GM19043 (cell line): ENCODE measurements at regions not wholly inside any gene's neighbourhood (a gene's known extent, or its start where the extent isn't known, plus 50 kb on each side); places are given as distances from the start of the nearest gene placed in this dataset.

ENCODE experiments used
- ATAC-seq: cut with Tn5 transposase; IDR thresholded peaks from one replicate; pipeline ENCODE4 v1.9.1; 2021; ENCODE audit warnings: low read depth; ENCODE audit not compliant: unreplicated experiment

DNA sequence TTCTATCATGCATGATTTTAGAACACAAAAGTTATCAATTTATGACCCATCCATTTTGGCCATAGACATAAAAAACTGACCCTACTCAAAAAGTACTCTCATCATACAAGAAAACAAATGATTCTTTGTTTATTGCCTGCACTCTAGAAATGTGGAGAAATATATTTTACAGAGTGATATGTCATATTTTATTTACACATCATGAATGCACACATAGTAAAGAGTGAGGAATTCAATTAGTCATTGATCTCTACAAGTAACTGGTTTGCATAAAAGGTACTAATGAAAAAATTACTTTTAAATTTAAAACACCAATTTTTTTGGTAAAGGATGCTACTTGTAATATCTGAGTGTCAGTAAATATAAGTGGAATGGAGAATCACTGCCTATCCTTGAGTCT lies 242.5 kb upstream of the FAT4 start:
- no peak for ATAC-seq

DNA sequence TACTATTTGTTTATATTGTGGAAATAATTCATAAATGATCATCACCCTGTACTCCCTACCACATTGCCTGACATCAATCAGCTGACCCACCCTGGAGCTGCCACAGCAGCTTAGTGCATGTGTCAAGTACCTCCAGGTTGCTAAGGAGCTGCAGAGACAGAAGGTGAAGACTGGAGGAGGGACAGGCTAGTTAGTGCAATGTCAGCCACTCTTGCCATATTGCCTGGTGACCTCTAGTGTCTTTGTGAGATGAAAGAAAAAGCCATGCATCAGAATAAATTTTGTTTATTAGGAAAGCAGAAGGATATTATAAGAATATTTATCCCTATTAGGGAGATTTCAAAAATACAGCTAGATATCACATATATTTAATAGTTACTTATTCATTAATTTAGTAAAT lies 243.9 kb upstream of the FAT4 start:
- ATAC-seq, result no peak

DNA sequence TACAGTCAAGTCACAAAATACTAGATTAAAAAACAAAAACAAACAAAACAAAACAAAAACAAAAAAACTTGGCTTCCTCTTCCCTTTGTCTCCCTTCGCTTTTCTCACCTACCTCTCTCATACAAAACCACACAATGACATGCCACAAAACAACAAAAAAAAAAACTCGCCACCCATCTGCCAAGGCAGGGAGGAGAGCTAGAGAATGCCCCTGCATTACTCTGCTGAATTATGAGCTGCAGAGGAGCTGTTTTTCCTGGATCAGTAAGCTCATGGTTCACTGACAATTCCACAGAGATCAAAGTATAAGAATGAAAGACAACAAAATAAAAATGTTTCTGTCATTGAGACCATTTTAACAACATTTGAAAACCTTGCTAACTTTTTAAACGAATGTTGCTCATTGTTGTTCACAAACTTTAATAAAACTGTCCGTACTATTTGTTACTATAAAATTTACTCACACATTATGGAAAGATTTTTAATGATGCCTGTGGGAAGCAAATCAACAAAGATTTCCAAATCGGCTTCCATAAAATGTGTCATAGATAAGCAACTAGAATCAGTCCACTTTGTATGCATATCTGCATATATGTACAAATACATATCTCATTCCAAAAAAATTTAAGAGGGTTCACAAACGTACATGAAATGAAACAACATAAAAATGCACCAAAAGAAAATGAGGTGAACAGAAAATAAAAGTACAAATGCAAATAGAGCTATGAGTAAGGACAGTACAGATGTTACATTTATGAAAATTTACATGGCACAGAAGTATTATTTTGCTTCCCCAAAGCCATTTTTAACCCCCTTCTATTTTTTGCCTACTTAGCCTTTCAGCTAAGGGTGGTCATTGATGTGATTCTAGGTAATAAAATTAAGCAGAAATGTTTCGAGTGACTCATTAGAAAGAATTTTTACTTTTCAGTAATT lies 252.4 kb upstream of the FAT4 start:
- ATAC-seq, result no peak

DNA sequence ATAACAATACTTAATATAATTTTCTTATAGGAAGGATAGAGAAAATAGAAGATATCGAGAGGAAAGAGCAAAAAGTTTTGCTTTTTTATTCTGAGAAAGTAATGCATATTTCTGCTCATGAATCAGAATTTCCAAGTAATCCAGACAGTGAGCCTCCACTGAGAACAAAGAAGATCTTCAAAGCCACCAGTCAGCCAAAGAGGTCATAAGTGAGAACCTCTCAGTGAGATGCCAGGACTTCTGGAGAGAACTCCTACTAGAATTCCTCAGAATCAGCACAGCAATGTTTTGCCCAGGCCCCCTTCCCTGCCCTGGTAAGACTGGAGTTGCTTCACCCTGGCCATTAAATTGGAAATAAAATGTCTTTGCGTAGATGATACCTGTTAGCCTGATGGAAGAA lies 254.4 kb upstream of the FAT4 start:
- no peak for ATAC-seq

DNA sequence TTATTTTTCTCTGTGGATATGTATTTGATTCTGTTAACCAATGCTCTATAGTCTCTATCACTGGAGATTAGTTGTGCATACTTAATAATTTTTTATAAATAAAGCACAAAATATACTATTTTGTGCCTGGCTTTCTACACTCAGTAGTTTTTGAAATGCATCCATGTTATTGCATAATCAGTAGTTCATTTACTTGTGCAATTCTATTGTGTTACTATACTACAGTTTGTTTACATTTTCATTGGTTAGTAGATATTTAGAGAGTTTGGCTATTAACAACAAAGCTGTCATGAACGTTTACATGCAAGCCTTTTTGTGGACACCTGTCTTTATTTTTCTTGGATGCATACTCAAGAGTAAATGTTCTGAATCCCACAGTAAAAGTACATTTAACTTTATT lies 265.0 kb upstream of the FAT4 start:
- no peak for ATAC-seq

DNA sequence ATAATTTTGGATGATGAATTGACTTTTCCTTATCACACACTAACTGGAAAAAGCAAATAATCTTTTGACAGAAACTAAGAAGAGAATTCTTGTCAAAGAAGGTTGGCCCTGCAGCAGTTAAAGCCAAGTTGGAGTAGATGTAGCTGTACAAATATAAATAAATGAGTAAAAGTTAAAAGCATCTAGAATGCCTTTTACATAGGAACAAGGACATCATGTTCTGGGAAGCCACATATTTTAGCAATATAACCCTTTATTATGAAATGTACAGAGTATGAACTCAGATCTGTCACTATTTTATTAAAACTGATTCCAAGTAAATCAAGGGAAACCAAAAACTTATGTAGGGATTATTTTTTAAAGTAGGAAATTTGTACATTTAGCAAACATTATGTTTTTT lies 269.4 kb upstream of the FAT4 start:
- ATAC-seq, result no peak

DNA sequence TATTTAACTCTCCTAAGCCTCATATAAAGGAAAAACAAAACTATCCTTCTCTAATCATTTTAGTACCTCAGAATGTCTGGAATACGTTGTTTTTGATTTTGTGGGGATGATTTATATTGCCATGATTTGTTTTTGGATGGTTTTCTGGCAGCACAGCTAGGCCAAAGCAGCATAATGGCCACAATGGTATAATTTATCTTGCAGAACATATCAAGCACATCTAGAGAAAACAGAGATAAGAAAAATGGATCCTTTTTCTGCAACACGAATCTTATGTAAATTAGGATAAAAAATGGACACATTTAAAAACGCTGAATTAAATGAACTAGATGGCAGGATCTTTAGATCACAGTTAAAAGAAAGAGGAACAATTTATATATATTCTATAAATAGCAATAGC lies 269.9 kb upstream of the FAT4 start:
- no peak for ATAC-seq

DNA sequence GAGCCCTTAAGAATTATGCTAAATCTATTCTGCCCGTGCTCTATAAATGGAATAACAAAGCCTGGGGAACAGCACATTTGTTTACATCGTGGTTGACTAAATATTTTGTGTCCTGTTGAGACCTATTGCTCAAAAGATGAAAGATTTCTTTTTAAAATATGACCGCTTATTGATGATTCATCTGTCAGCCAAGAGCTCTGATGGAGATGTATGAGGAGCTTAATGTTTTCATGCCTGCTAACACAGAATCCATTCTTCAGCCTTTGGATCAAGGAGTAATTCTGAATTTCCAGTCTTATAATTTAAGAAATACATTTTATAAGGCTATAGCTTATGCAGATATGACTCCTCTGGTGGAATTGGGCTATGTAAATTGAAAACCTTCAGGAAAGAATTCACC lies 271.3 kb upstream of the FAT4 start:
- no peak for ATAC-seq

DNA sequence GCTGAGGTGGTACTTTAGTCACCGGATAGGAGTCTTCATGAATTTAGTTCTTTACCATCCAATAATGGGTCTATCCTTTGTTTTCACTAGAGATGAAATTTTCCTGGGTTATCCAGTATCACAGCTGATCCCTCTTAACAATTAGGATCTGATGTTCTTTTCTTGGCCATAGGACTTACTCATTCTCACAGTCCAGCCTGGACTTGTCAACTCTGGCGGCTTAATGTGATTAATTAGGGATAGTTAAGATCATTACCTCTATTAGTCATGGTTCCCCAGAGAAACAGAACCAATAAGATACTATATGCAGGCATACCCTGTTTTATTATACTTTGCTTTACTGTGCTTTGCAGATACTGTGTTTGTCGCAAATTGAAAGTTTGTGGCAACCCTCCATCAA lies 272.7 kb upstream of the FAT4 start:
- ATAC-seq, result no peak

DNA sequence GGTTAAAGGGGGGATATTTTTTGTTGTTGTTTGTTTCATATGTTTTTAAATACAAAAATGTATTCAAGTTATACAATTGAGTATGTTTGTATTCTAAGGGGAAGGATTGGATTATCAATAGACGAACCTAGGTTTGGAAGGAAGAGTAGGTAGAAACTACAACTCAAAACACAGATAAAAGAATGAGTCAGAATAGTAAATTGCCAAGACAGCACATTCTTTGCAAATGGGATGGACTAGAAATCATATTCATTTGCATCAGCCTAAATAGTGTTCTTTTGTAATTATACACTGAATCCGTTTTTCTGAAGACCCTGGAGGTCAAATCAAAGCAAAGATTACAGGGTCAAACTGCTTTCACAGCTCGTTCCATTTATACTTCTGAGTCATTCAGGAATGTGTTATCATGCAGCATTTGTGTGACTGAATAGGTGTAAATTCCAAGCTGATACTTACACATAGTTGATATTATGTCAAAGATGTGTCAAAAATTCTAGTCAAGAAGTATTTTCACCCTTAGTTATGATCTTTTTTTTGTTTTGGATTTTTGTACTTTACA lies 273.3 kb upstream of the FAT4 start:
- no peak for ATAC-seq

DNA sequence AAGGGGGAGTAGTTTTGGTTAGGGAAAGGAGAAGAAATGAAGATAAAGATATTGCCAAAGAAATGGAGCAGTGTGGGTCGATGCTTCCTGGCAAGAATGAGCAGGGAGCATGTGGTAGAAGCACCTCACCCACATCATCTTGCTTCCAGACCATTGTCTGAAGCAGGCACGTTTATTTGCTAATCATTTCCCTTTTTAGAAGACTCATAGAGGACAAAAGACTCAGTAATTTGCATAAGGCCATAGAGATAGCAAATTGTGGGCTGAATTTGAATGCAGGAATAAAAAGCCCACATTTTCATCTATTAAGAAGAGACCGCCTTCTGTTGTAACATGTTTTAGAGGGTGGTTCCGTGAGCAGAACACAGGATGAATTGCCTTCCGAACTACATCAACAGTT lies 275.2 kb upstream of the FAT4 start:
- ATAC-seq, result no peak

DNA sequence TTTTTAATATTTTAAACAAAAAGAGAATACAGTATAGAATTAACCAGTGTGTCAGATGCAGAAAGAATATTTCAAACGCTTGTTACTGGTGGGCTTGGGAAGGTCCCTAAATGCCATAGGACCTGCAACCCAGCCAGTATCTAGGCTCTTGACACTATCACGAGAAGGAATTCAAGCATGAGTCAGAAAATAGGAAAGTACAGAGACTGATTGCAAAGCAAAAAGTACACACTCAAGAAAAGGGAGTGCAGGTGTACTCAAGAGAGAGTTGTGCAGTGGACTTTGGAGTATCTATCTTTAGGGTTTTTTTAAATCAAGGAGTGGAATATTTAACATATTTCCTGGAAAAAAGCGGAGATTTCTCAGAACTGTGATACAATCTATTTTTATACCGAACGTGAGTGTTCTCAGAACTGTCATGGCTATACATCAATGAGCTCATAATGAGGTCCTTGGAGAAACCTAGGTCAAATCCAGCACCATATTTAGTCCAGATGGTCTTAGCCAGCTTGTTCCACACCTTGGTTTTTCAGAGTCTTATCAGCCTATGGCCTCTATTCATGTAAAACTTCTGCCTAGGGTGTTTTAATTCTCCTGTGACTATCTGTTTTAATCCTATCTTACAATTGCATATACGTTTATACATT lies 291.8 kb upstream of the FAT4 start:
- ATAC-seq, result no peak

DNA sequence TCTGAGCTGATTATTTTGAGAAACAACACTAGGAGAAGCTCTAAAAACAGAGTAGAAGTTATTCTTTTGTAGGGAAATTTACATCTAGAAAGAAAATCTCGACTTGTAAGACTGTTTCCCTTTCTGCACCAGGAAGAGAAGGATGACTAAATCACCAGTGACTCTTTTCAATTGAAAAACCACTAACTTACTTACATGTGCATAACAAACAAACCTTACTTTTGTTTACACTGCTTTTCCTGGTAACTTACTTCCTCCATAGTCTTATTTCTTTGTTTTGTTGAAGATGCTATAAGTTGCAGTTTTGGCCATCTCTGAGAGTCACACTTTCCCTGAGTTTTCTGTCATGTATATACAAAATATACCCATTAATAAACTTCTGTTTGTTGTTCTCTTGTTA lies 293.6 kb upstream of the FAT4 start:
- no peak for ATAC-seq

DNA sequence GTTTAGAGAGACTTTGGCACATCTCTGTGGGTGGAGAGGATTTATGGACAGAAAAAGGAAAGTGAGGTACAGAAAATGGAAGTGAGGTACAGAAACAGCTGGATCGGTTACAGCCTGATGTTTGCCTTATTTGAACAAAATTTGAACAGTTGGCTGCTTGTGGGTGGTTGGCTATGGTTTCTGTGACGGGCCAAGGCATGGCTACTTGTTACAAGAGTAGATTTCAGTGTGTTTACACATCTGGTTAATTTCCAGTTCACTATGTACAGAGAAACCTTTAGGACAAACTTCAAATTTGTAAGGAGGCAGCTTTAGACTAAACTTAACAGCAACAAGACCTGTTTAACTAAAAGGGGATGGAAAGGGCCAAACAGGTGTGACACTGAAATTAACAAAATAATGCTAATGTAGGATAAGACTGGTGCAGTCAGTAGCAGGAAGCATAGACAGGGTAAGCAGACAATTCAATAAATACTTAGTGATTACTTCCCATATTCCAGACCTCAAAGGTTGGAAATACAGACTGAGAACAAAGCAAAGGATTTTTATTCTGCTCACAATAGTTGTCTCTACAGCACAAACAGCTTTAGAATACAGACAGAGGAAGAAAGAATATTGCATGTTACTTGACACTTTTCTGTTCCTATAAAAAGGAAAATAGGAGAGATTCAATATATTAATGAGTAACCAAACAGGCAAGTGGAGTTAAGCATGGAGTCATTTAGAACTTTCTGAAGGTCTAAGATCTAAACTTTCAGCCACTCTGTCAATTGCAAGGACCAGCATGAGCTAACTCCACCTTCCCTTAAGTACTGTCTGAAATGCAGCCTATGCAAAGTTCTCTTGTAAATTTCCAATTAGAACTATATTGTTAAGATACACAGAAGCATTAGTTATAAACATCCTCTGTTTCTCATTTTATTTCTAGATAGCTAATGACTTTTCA lies 294.4 kb upstream of the FAT4 start:
- ATAC-seq, result no peak

DNA sequence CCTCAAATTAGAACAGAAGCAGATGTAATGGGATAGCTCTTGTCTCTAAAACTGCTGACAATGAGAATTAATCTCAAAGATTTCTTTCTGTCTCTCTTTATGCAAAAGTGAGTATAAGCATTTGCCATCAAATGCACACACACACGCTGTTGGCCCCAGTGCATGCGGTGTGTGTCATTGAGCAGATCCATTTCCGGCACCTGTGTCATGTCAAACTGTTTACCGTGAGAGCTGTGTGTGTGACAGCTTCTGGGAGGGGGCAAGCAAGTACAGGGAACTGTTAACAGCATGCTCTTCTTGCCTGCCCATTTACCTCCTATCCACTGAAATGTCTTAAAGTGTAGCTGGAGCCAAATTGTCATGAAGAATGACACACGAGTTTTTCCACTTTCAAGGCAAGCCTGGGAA lies 297.9 kb upstream of the FAT4 start:
- no peak for ATAC-seq

DNA sequence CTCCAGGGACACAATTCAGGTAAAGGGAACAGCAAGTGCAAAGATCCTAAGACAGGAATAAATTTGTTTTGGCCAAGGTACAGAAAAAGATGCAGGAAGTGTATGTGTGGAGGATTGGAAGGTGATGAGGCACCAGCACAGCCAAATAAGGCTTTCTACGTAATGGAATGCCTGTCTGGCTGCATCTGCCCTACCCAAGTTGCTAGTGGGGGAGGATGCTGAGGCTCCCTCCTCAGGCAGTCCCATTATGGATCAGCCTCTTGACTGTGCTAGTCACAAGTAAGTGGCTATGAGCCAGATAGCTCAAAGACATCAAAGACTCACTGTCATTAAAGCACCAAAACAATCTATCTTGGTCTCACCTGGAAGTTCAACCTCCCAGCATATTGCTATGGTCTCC lies 300.9 kb upstream of the FAT4 start:
- no peak for ATAC-seq

DNA sequence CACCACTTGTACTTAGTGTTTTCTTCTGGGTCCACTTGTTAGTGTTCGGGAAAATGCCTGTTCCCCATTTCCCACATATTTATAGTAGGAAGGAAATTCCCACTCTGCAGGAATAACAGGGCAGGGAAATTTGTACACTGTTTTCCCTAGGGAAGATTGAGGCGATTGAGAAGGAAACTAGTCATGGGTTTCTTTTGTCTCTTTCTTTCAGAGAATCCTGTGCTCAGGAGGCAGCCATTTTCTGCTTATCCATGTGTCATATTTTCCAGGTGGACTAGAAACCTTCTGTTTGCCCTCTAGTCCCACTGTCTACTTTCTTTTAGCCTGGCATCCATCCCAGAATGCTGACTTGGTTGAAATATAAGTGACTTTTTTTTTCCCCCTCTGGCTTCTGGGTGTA lies 299.1 kb upstream of the ANKRD50 start:
- ATAC-seq, result no peak

DNA sequence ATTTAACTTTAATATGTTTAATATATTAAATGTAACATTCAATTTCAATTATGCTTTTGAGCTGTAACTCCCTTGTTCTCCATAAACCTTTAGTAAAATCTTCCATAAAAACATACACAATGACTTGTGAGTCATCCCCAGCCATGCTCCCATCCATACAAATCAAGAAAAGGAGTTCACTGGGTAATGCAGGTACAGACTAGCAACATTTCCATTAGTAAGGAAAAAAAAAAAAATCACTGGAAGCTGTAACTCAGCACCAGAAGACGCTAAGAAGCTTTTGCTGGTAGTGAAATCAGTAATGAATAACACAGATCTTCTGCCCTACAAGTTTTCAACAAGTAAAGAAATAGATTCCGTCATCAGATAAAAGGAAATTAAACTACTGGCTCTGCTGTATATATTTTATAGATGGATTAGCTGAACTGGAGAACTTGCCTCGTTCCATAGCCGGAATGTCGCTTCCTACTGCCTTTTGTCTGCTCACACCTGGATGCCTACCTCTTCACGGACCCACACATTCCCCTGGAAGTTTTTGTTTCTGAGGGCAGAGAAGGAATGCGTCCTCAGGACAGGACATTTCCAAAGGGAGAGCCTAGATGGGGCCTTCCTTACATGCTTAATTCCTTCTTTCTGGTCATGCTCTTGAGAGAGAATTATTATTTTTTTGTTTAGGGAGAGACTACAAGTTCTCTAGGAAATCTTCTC lies 298.4 kb upstream of the ANKRD50 start:
- ATAC-seq, result no peak

DNA sequence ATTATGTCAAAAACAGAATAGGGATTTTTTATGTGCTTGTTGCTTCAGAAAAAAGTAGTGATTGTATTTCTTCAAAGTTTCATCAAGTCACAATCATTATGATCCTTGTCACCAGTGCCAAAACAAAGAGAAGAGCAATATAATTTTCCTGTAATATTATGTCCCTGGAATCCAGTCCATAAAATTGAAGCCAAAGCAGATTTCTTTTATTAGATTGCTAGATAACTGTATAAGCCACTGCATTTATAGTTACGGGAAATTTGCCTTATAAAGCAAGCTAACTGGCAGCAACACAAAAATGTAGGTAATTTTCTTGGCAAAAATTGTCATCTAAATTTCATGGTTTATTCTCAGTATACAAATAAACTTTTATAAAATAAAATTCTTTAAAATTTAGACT lies 296.1 kb upstream of the ANKRD50 start:
- no peak for ATAC-seq

DNA sequence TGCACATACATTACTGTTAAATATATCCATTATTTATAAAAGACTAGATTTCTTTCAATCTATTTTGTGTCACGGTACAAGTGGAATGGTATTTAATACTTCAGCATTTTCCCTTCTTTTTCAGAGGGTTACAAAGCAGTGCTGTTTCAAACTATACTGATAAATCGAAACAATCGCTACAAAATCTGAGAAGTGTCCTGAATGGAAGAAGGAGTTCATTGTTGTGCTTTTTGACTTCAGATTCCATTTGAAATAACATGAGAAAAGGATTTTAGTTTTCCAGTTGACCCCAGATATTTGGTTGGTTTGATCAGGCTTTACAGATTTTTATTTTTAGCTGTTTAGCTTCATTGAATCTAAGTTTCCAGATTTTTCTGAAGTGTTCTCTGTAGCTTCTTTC lies 292.1 kb upstream of the ANKRD50 start:
- ATAC-seq, result no peak
